ENCODE measurements at regions not wholly inside any gene's neighbourhood (a gene's known extent, or its start where the extent isn't known, plus 50 kb on each side); places are given as distances from the start of the nearest gene placed in this dataset.
"Not testable (repeated sequence)": the region's sequence is repeated elsewhere in the genome, so short reads cannot be mapped to it uniquely, and the experiment has no call there.

DNA sequence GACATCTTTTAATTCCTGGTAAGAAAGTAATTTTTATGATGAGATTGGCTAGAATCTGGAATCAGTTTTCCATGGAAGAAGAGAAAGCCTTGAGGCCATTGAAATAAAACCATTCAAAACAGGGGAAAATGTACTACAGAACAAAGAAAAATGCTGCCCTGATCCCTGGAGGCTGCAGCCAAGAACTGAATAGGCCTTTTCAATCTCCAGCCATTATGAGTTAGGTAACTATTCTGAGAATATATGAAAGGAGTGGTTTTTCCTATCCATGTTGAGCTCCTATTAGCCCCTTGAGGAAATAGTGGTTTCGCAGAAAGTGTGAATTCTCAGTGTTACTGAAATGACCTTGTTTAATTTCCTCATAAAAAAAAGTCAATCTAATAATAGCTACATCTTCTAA, 408.5 kb upstream of the GRAMD2B start:
- DNase-seq (ENCODE audit: low read depth, low spot score) = no peak
- WGBS (ENCODE audit: insufficient coverage, insufficient read length) = no CpG with 5 or more reads among the region's 1 CpG
- peaks cover 2% of the 10 kb centered on the region; the same call in 1 of the 2 replicates for H3K4me1 ChIP-seq (ENCODE audit: control insufficient read depth, insufficient read depth, low read length)
- no peaks in the 10 kb centered on the region for H3K36me3 ChIP-seq (ENCODE audit: control insufficient read depth, insufficient read depth, low read length)
- no peaks in the 10 kb centered on the region for H3K27me3 ChIP-seq (ENCODE audit: control insufficient read depth, insufficient read depth, low read length)
- no peaks in the 10 kb centered on the region for H3K9me3 ChIP-seq (ENCODE audit: control insufficient read depth, insufficient read depth, low read length)
- H3K27ac ChIP-seq (ENCODE audit: low read length) = no peak overlapping the region
- H3K4me3 ChIP-seq (ENCODE audit: low read length) = no peak overlapping the region

DNA sequence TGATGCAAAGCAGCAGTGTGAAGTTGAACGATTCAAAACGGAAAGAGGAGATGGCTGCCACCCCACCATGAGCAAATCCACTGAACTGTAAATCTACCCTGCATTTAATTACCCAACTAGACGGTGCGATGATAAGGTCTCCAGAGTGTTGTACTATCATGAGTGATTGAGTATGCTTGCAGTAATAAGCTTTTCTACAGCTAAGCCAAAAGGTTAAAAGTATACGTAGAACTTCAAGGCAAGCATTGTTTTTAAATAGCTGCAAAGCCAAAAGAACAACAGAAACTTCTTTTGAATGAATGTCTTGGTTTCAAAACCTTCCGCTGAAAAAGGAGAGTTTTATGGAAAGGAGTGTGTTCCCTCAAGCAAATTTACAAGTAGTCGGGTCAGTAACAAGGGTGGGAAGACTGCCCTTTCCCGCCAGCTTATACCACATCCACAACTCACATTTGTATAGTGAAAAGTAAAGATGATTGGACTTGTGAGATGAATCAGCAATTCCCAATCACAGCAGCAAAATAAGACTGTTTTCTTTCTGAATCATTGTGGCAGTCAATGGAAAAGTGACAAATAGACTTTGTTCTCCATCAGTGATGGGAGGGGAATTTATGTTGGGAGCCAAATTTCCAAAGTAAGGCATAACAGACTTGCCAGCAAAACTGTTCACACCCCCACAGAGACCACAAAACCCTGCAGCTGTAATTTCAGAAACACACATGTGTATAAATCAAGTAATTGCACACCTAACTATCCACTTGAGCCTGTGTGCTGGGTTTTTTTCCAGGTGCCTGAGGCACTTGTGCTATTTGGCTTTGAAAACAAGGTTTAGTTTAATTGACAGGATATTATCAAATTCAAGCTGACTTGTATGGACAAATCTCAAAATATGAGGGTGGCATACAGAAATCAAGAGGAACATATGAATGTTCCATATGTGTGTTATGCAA, 407.7 kb upstream of the GRAMD2B start:
- Histone ChIP-seq H3K9me3 (ENCODE audit: control insufficient read depth, insufficient read depth, low read length) (no peaks in the 10 kb centered on the region), H3K27me3 (ENCODE audit: control insufficient read depth, insufficient read depth, low read length) (no peaks in the 10 kb centered on the region), H3K27ac (ENCODE audit: low read length) (no peak overlapping the region), H3K4me1 (ENCODE audit: control insufficient read depth, insufficient read depth, low read length) (peaks cover 2% of the 10 kb centered on the region; the same call in 1 of the 2 replicates), H3K36me3 (ENCODE audit: control insufficient read depth, insufficient read depth, low read length) (no peaks in the 10 kb centered on the region), H3K4me3 (ENCODE audit: low read length) (no peak overlapping the region)
- no peak for DNase-seq (ENCODE audit: low read depth, low spot score)
- no CpG with 5 or more reads among the region's 8 CpGs for WGBS (ENCODE audit: insufficient coverage, insufficient read length)

DNA sequence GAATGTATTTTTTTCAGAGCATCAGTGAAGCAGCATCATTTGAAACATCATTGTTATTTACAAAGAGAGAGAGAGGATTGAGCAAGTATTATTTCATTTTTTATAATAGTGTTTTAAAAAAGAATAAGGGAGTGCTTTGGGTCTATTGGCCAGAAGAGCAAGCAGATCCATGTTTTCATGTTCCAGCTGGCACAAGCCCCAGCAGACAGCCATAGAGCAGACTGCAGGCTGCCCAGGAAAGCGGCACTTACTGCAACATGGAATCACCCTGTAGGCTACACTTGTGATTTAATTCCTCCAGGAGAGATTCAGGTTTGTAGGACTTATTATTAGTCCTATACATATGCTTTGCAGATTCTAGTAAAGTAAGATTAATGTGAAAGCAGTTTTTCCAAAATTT, 407.0 kb upstream of the GRAMD2B start:
- DNase-seq (ENCODE audit: low read depth, low spot score) = no peak
- H3K27me3 ChIP-seq (ENCODE audit: control insufficient read depth, insufficient read depth, low read length) = no peaks in the 10 kb centered on the region
- H3K36me3 ChIP-seq (ENCODE audit: control insufficient read depth, insufficient read depth, low read length) = no peaks in the 10 kb centered on the region
- H3K27ac ChIP-seq (ENCODE audit: low read length) = no peak overlapping the region
- H3K4me3 ChIP-seq (ENCODE audit: low read length) = no peak overlapping the region
- H3K4me1 ChIP-seq (ENCODE audit: control insufficient read depth, insufficient read depth, low read length) = peaks cover 2% of the 10 kb centered on the region; the same call in 1 of the 2 replicates
- H3K9me3 ChIP-seq (ENCODE audit: control insufficient read depth, insufficient read depth, low read length) = no peaks in the 10 kb centered on the region
- no CpG with 5 or more reads among the region's 1 CpG for WGBS (ENCODE audit: insufficient coverage, insufficient read length)

- Histone ChIP-seq H3K27ac (ENCODE audit: low read length) (no peak overlapping the region), H3K36me3 (ENCODE audit: control insufficient read depth, insufficient read depth, low read length) (no peaks in the 10 kb centered on the region), H3K9me3 (ENCODE audit: control insufficient read depth, insufficient read depth, low read length) (no peaks in the 10 kb centered on the region), H3K4me1 (ENCODE audit: control insufficient read depth, insufficient read depth, low read length) (peaks cover 2% of the 10 kb centered on the region; the same call in 1 of the 2 replicates), H3K27me3 (ENCODE audit: control insufficient read depth, insufficient read depth, low read length) (no peaks in the 10 kb centered on the region), H3K4me3 (ENCODE audit: low read length) (no peak overlapping the region)
- DNase-seq (ENCODE audit: low read depth, low spot score) = no peak
- no CpG with 5 or more reads among the region's 2 CpGs for WGBS (ENCODE audit: insufficient coverage, insufficient read length)
Observed at GRCh38 chr5:126017096-126017495, 406.1 kb upstream of the GRAMD2B start.

DNA sequence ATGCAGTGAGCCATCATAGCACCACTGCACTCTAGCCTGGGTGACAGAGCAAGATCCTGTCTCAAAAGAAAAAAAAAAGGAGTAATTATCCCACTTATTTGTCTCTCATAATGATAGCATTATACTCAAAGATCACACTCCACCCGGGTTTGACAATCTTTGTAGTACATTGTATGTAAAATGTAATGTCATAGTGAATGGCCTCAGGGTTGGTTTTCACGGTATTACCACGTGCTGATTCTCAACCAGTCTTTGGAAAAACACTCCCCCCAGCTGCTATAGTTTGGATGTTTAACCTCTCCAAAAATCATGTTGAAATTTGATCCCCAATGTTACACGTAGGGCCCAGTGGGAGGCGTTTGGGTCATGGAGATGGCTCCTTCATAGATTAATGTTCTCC, 402.4 kb upstream of the GRAMD2B start:
- Histone ChIP-seq H3K4me3 (ENCODE audit: low read length) (no peak overlapping the region), H3K9me3 (ENCODE audit: control insufficient read depth, insufficient read depth, low read length) (no peaks in the 10 kb centered on the region), H3K27ac (ENCODE audit: low read length) (no peak overlapping the region), H3K4me1 (ENCODE audit: control insufficient read depth, insufficient read depth, low read length) (no peaks in the 10 kb centered on the region), H3K27me3 (ENCODE audit: control insufficient read depth, insufficient read depth, low read length) (no peaks in the 10 kb centered on the region), H3K36me3 (ENCODE audit: control insufficient read depth, insufficient read depth, low read length) (no peaks in the 10 kb centered on the region)
- DNase-seq (ENCODE audit: low read depth, low spot score) = no peak
- no CpG with 5 or more reads among the region's 5 CpGs for WGBS (ENCODE audit: insufficient coverage, insufficient read length)

- H3K27ac ChIP-seq (ENCODE audit: low read length) = no peak overlapping the region
- DNase-seq (ENCODE audit: low read depth, low spot score) = no peak
- no peaks in the 10 kb centered on the region for H3K9me3 ChIP-seq (ENCODE audit: control insufficient read depth, insufficient read depth, low read length)
- no peak overlapping the region for H3K4me3 ChIP-seq (ENCODE audit: low read length)
- no peaks in the 10 kb centered on the region for H3K27me3 ChIP-seq (ENCODE audit: control insufficient read depth, insufficient read depth, low read length)
- H3K36me3 ChIP-seq (ENCODE audit: control insufficient read depth, insufficient read depth, low read length) = no peaks in the 10 kb centered on the region
- no peaks in the 10 kb centered on the region for H3K4me1 ChIP-seq (ENCODE audit: control insufficient read depth, insufficient read depth, low read length)
- no CpG with 5 or more reads among the region's 2 CpGs for WGBS (ENCODE audit: insufficient coverage, insufficient read length)
Observed at GRCh38 chr5:126023994-126024441, 399.2 kb upstream of the GRAMD2B start.

DNA sequence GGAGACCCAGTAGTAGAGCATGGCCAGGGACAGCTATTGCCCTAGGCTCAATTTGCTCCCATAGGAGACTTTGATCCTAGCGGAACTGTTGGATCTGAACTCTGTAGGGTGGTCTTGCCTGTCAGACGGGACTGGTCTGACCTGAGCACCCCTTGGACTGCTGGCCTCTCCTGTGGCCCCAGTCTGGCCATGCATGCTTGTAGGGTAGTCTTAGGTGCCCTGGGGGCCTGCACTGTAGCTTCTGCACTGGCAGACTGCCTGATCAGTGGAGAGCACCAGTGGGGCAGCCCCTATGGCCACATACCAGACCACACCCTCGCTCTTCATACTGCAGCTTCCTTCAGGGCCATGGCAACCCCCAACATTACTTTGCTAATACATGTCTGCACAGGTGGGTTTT, 396.1 kb upstream of the GRAMD2B start:
- no peaks in the 10 kb centered on the region for H3K9me3 ChIP-seq (ENCODE audit: control insufficient read depth, insufficient read depth, low read length)
- no peaks in the 10 kb centered on the region for H3K4me1 ChIP-seq (ENCODE audit: control insufficient read depth, insufficient read depth, low read length)
- no peak overlapping the region for H3K4me3 ChIP-seq (ENCODE audit: low read length)
- H3K36me3 ChIP-seq (ENCODE audit: control insufficient read depth, insufficient read depth, low read length) = no peaks in the 10 kb centered on the region
- no peak overlapping the region for H3K27ac ChIP-seq (ENCODE audit: low read length)
- whole genome bisulfite sequencing (ENCODE audit: insufficient coverage, insufficient read length) = no CpG with 5 or more reads among the region's 3 CpGs
- DNase-seq (ENCODE audit: low read depth, low spot score) = no peak
- H3K27me3 ChIP-seq (ENCODE audit: control insufficient read depth, insufficient read depth, low read length) = no peaks in the 10 kb centered on the region

DNA sequence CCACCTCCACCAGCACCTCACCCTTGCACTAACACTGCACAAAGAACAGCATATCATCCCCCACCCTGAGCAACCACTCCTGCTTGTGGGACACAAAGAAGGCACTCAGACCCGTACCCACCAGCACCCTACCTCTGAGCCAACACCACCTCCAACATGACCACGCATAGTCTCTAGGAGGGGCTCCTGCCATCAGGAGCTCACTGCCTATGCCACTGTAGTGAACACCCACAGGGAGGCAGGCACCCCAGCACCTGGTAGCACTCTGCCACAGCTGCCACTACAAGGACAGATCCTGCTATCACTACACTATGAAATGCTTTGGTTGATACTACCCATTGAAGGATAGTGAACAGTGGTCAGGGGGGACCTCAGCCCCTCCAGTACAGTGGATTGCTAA, 395.6 kb upstream of the GRAMD2B start:
- Histone ChIP-seq H3K27ac (ENCODE audit: low read length) (no peak overlapping the region), H3K36me3 (ENCODE audit: control insufficient read depth, insufficient read depth, low read length) (no peaks in the 10 kb centered on the region), H3K27me3 (ENCODE audit: control insufficient read depth, insufficient read depth, low read length) (no peaks in the 10 kb centered on the region), H3K4me1 (ENCODE audit: control insufficient read depth, insufficient read depth, low read length) (no peaks in the 10 kb centered on the region), H3K4me3 (ENCODE audit: low read length) (no peak overlapping the region), H3K9me3 (ENCODE audit: control insufficient read depth, insufficient read depth, low read length) (no peaks in the 10 kb centered on the region)
- WGBS (ENCODE audit: insufficient coverage, insufficient read length) = no CpG with 5 or more reads among the region's 2 CpGs
- no peak for DNase-seq (ENCODE audit: low read depth, low spot score)

- H3K36me3 ChIP-seq (ENCODE audit: control insufficient read depth, insufficient read depth, low read length) = no peaks in the 10 kb centered on the region
- H3K9me3 ChIP-seq (ENCODE audit: control insufficient read depth, insufficient read depth, low read length) = no peaks in the 10 kb centered on the region
- H3K27me3 ChIP-seq (ENCODE audit: control insufficient read depth, insufficient read depth, low read length) = no peaks in the 10 kb centered on the region
- DNase-seq (ENCODE audit: low read depth, low spot score) = no peak
- H3K4me3 ChIP-seq (ENCODE audit: low read length) = no peak overlapping the region
- H3K4me1 ChIP-seq (ENCODE audit: control insufficient read depth, insufficient read depth, low read length) = no peaks in the 10 kb centered on the region
- WGBS (ENCODE audit: insufficient coverage, insufficient read length) = no CpG with 5 or more reads among the region's 2 CpGs
- H3K27ac ChIP-seq (ENCODE audit: low read length) = no peak overlapping the region
Observed at GRCh38 chr5:126028336-126028735, 394.9 kb upstream of the GRAMD2B start.

DNA sequence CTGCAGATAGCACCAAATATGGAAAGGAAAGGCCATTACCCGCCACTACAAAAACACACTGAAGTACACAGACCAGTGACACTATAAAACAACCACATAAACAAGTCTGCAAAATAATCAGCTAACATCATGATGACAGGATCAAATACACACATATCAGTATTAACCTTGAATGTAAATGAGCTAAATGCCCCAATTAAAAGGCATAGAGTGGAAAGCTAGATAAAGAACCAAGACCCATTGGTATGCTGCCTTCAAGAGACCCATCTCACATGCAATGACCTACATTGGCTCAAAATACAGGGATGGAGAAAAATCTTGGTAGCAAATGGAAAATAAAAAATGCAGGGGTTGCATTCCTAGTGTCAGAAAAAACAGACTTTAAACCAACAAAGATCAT, 393.9 kb upstream of the GRAMD2B start:
- not testable (repeated sequence) for H3K36me3 ChIP-seq (ENCODE audit: control insufficient read depth, insufficient read depth, low read length); DNase-seq (ENCODE audit: low read depth, low spot score); H3K27me3 ChIP-seq (ENCODE audit: control insufficient read depth, insufficient read depth, low read length); H3K27ac ChIP-seq (ENCODE audit: low read length); H3K4me1 ChIP-seq (ENCODE audit: control insufficient read depth, insufficient read depth, low read length); H3K9me3 ChIP-seq (ENCODE audit: control insufficient read depth, insufficient read depth, low read length); H3K4me3 ChIP-seq (ENCODE audit: low read length)
- WGBS (ENCODE audit: insufficient coverage, insufficient read length) = no CpG with 5 or more reads among the region's 1 CpG

DNA sequence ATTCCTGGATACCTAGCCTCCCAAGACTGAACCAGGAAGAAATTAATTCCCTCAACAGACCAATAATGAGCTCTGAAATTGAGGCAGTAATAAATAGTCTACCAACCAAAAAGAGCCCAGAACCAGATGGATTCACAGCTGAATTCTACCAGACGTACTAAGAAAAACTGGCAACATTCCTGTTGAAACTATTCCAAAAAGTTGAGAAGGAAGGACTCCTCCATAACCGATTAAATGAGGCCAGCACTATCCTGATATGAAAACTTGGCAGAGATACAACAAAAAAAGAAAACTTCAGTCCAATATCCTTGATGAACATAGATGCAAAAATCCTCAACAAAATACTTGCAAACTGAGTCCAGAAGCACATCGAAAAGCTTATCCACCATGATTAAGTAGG, 392.5 kb upstream of the GRAMD2B start:
- Histone ChIP-seq H3K4me1 (ENCODE audit: control insufficient read depth, insufficient read depth, low read length) (no peaks in the 10 kb centered on the region), H3K36me3 (ENCODE audit: control insufficient read depth, insufficient read depth, low read length) (no peaks in the 10 kb centered on the region), H3K4me3 (ENCODE audit: low read length) (no peak overlapping the region), H3K27me3 (ENCODE audit: control insufficient read depth, insufficient read depth, low read length) (no peaks in the 10 kb centered on the region), H3K27ac (ENCODE audit: low read length) (no peak overlapping the region), H3K9me3 (ENCODE audit: control insufficient read depth, insufficient read depth, low read length) (no peaks in the 10 kb centered on the region)
- WGBS (ENCODE audit: insufficient coverage, insufficient read length) = no CpG with 5 or more reads among the region's 3 CpGs
- no peak for DNase-seq (ENCODE audit: low read depth, low spot score)
